ENCODE measurements at regions not wholly inside any gene's neighbourhood (a gene's known extent, or its start where the extent isn't known, plus 50 kb on each side); places are given as distances from the start of the nearest gene placed in this dataset.
A peak's percentile ranks its signal among the peaks of the same experiment; 100 is the strongest.

DNA sequence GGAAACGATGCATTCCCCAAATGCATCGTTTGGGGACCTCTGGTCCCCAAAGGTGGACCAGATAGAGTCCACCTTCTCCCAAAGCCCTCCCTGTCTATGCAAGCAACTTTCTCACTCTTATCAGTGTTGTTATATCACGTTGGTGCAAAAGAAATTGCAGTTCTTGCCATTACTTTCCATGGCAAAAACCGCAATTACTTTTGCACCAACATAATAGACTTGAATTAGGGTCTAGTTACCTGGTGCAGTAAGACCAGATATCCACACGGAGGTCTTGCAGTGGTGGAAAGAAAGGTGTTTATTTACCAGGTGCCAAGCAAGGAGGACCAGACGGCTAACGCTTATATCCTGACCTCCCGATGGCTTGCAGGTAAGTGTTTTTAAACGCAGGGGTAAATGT, 129.0 kb downstream of the MIAT start:
- no peak overlapping the region for H3K4me3 ChIP-seq (ENCODE audit: low read length)
- DNase-seq (ENCODE audit: low read depth), result no peak
- TF ChIP-seq, protein P1, sequence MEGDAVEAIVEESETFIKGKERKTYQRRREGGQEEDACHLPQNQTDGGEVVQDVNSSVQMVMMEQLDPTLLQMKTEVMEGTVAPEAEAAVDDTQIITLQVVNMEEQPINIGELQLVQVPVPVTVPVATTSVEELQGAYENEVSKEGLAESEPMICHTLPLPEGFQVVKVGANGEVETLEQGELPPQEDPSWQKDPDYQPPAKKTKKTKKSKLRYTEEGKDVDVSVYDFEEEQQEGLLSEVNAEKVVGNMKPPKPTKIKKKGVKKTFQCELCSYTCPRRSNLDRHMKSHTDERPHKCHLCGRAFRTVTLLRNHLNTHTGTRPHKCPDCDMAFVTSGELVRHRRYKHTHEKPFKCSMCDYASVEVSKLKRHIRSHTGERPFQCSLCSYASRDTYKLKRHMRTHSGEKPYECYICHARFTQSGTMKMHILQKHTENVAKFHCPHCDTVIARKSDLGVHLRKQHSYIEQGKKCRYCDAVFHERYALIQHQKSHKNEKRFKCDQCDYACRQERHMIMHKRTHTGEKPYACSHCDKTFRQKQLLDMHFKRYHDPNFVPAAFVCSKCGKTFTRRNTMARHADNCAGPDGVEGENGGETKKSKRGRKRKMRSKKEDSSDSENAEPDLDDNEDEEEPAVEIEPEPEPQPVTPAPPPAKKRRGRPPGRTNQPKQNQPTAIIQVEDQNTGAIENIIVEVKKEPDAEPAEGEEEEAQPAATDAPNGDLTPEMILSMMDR (conservative IDR thresholded peaks at IDR 0.05; ENCODE audit: low read length), result no peak

DNA sequence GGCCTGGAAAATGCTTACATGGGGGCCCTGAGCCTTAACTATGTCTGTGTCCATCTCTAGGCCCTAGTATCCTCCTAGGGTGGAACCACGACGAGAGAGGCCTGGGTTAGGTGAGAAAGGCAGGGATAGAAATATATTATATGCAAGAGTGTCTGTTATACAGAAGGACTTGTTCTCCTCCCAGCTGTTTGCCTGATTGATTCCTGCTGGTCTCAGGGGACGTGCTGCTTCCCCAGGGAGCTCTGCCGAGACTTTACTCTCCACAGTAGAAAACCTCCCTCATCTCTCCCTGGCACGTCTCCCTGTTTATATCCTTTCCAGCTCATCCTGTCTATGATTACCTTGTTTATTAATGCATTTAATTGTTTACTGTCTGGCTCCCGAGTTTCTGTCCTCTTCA, 132.6 kb downstream of the MIAT start:
- no peak for DNase-seq (ENCODE audit: low read depth)
- TF ChIP-seq, protein P1 (conservative IDR thresholded peaks at IDR 0.05; ENCODE audit: low read length), result no peak
- H3K4me3 ChIP-seq (ENCODE audit: low read length), result no peak overlapping the region

- peak; percentile 15 for DNase-seq (ENCODE audit: low read depth)
- no peak overlapping the region for H3K4me3 ChIP-seq (ENCODE audit: low read length)
- TF ChIP-seq, protein P1 (conservative IDR thresholded peaks at IDR 0.05; ENCODE audit: low read length), result no peak
Measured at GRCh38 chr22:26792522-26792921, 135.1 kb downstream of the MIAT start.

GRCh38 chr22:26796785-26797184, 139.4 kb downstream of the MIAT start:
- DNase-seq (ENCODE audit: low read depth), result no peak
- TF ChIP-seq, protein P1 (conservative IDR thresholded peaks at IDR 0.05; ENCODE audit: low read length), result no peak
- no peak overlapping the region for H3K4me3 ChIP-seq (ENCODE audit: low read length)

GRCh38 chr22:26797910-26798309, 140.5 kb downstream of the MIAT start:
- TF ChIP-seq, protein P1 (conservative IDR thresholded peaks at IDR 0.05; ENCODE audit: low read length), result 0 out of 2 replicates have a peak, but pooled peaks have one; percentile 5
- H3K4me3 ChIP-seq (ENCODE audit: low read length), result no peak overlapping the region
- no peak for DNase-seq (ENCODE audit: low read depth)

DNA sequence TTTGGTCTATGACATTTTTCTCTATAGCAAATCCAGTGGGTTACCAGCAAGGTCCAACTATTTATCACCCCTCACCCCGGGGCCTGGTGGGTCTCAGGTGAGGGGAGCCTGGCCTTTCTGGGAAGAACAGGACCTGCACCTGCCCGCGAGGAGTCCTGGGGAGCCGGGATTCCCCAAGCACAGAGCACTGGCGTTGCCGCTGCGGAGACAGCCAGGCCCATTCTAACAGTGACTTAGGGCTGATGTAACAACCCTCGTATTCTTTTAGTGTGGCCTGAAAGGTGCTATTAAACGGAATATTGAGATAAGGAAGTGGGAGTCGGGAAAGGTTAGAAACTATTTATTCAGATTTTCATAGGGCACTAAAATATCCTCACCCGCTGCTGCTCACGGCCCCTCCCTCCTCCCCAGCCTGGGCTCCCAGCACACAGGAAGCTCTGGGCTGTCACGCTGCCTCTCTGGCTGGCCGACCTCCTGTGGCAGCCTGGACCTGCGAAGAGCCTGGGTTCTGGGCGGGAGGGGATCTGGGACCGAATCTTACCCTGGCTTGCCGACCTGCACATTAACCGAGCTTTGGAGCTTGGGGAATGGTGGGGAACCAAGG, 141.2 kb downstream of the MIAT start:
- H3K4me3 ChIP-seq (ENCODE audit: low read length), result no peak overlapping the region
- DNase-seq (ENCODE audit: low read depth), result no peak
- TF ChIP-seq, protein P1 (conservative IDR thresholded peaks at IDR 0.05; ENCODE audit: low read length), result no peak

DNA sequence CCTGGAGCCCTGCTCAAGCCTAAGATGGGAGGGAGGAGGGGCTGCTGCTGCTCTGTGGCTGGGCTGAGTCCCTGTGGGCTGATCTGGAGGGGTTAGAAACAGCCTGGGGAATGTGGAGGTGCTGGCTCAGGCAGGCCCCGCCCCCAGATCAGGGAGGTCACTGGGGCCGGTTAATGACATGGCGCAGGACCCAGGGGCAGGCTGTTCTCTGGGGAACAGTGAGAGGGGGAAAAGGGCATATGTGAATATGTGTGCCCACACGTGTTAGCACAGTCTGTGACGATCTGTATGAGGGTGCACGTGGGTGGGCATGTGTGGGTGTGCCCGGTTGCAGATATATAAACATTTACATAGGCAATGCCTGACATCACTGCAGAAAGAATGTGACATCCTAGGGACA, 143.5 kb downstream of the MIAT start:
- DNase-seq (ENCODE audit: low read depth), result no peak
- TF ChIP-seq, protein P1 (conservative IDR thresholded peaks at IDR 0.05; ENCODE audit: low read length), result no peak
- no peak overlapping the region for H3K4me3 ChIP-seq (ENCODE audit: low read length)

Data from AG10803 (cell line).